GM19240 (cell line): ENCODE measurements at regions not wholly inside any gene's neighbourhood (a gene's known extent, or its start where the extent isn't known, plus 50 kb on each side); places are given as distances from the start of the nearest gene placed in this dataset.

ENCODE experiments used
- DNase-seq: peaks from one replicate; pipeline ENCODE4 v3.0.0; 2011; ENCODE audit warnings: low spot score; ENCODE audit not compliant: insufficient read length

GRCh38 chr13:105273665-105274222 is 1261.7 kb downstream of the EFNB2 start:
- no peak for DNase-seq

- no peak for DNase-seq
Measured at GRCh38 chr13:105272660-105273631, 1262.5 kb downstream of the EFNB2 start.

- no peak for DNase-seq
Measured at GRCh38 chr13:105266615-105267014, 1268.8 kb downstream of the EFNB2 start.

GRCh38 chr13:105262579-105262978 is 1272.9 kb downstream of the EFNB2 start:
- DNase-seq = no peak

GRCh38 chr13:105259426-105259825 is 1276.0 kb downstream of the EFNB2 start:
- no peak for DNase-seq

GRCh38 chr13:105255472-105255871 is 1280.0 kb downstream of the EFNB2 start:
- no peak for DNase-seq

- no peak for DNase-seq
Measured at GRCh38 chr13:105251293-105251692, 1284.2 kb downstream of the EFNB2 start.

GRCh38 chr13:105247830-105248229 is 1287.6 kb downstream of the EFNB2 start:
- DNase-seq = no peak

GRCh38 chr13:105240371-105240770 is 1295.1 kb downstream of the EFNB2 start:
- no peak for DNase-seq

GRCh38 chr13:105232439-105232838 is 1303.0 kb downstream of the EFNB2 start:
- DNase-seq = no peak

GRCh38 chr13:105232006-105232405 is 1303.5 kb downstream of the EFNB2 start:
- DNase-seq = no peak

- no peak for DNase-seq
Measured at GRCh38 chr13:105231579-105231978, 1303.9 kb downstream of the EFNB2 start.

- no peak for DNase-seq
Measured at GRCh38 chr13:105220881-105221280, 1314.6 kb downstream of the EFNB2 start.

GRCh38 chr13:105220063-105220462 is 1315.4 kb downstream of the EFNB2 start:
- no peak for DNase-seq

GRCh38 chr13:105219651-105220050 is 1315.8 kb downstream of the EFNB2 start:
- DNase-seq = no peak

GRCh38 chr13:105213512-105213911 is 1322.0 kb downstream of the EFNB2 start:
- DNase-seq = no peak

GRCh38 chr13:105207572-105208293 is 1327.7 kb downstream of the EFNB2 start:
- no peak for DNase-seq

- no peak for DNase-seq
Measured at GRCh38 chr13:105202354-105202753, 1333.1 kb downstream of the EFNB2 start.

- DNase-seq = no peak
Measured at GRCh38 chr13:105201351-105201750, 1334.1 kb downstream of the EFNB2 start.

GRCh38 chr13:105200181-105200580 is 1335.3 kb downstream of the EFNB2 start:
- DNase-seq = no peak

GRCh38 chr13:105196052-105196451 is 1339.4 kb downstream of the EFNB2 start:
- no peak for DNase-seq

GRCh38 chr13:105193026-105193425 is 1342.4 kb downstream of the EFNB2 start:
- no peak for DNase-seq
